MCF 10A (cell line): ENCODE measurements at regions not wholly inside any gene's neighbourhood (a gene's known extent, or its start where the extent isn't known, plus 50 kb on each side); places are given as distances from the start of the nearest gene placed in this dataset.

ENCODE experiments used
- BruUV-seq: library from RNA; stranded (reverse); fragments of 400-500 nt; replicated peaks from 2 replicates; lab custom pipeline; 2021; lab: Mats Ljungman, UMichigan
- CTCF ChIA-PET: fragments of 300-600 bp; sonication (Branson Sonifier 250); formaldehyde crosslinking; extraction: SDS; loops from one replicate; lab custom pipeline; 2021; ENCODE audit warnings: antibody characterized with exemption, inconsistent platforms; lab: Yijun Ruan, JAX
- POLR2A ChIA-PET: fragments of 300-600, 350-650 bp; sonication (Branson Sonifier 250); formaldehyde crosslinking; extraction: SDS; loops from one replicate; lab custom pipeline; 2020; ENCODE audit warnings: antibody characterized with exemption, inconsistent platforms; lab: Yijun Ruan, JAX
- DNase-seq: peaks from one replicate; pipeline ENCODE4 v3.0.0-alpha.2; 2018; ENCODE audit not compliant: unreplicated experiment
- H3K27ac Mint-ChIP-seq: one replicate; pipeline ENCODE4 v1.8.0; 2022; ENCODE audit warnings: mild to moderate bottlenecking, low read depth, mixed read lengths; ENCODE audit not compliant: unreplicated experiment
- H3K27me3 Mint-ChIP-seq: one replicate; pipeline ENCODE4 v1.8.0; 2022; ENCODE audit warnings: mixed read lengths; ENCODE audit not compliant: insufficient read depth, unreplicated experiment
- H3K36me3 Mint-ChIP-seq: one replicate; pipeline ENCODE4 v1.8.0; 2022; ENCODE audit warnings: mild to moderate bottlenecking, moderate library complexity, mixed read lengths; ENCODE audit not compliant: insufficient read depth, unreplicated experiment
- H3K4me1 Mint-ChIP-seq: one replicate; pipeline ENCODE4 v1.8.0; 2022; ENCODE audit warnings: mixed read lengths; ENCODE audit not compliant: insufficient read depth, unreplicated experiment
- H3K4me3 Mint-ChIP-seq: one replicate; pipeline ENCODE4 v1.8.0; 2022; ENCODE audit warnings: mild to moderate bottlenecking, moderate library complexity, mixed read lengths; ENCODE audit not compliant: unreplicated experiment
- H3K9me3 Mint-ChIP-seq: one replicate; pipeline ENCODE4 v1.8.0; 2022; ENCODE audit warnings: mixed read lengths; ENCODE audit not compliant: unreplicated experiment
- CTCF ChIP-seq: fragments of 200-600 bp; IDR thresholded peaks from one replicate; pipeline ENCODE4 v1.8.0; 2022; ENCODE audit warnings: antibody characterized with exemption, mild to moderate bottlenecking; ENCODE audit not compliant: unreplicated experiment
- intact Hi-C: fragments of 100-400 bp; cut with micrococcal nuclease; formaldehyde crosslinking; loops from 2 replicates; pipeline ENCODE4 v1.14.1; 2022

- intact Hi-C loops = no loop called here
- Mint-ChIP-seq H3K9me3 (no peaks in the 10 kb centered on the region), H3K36me3 (no peaks in the 10 kb centered on the region), H3K4me1 (no peaks in the 10 kb centered on the region), H3K27me3 (no peaks in the 10 kb centered on the region), H3K27ac (no peak overlapping the region), H3K4me3 (no peak overlapping the region)
- BruUV-seq = no TSS peak
- ChIA-PET CTCF (interaction anchor here (0.8 to 1.1 kb wide), 2 partner anchors 9 to 10 kb away, joined by 3 read pairs; no protein-coding TSS in a partner anchor), POLR2A (no interaction called here)
- DNase-seq = no peak
- TF ChIP-seq CTCF = no peak
Measured at GRCh38 chr1:175808573-175808972, 65.2 kb upstream of the TNR start.

- Mint-ChIP-seq H3K4me1 (no peaks in the 10 kb centered on the region), H3K27ac (no peak overlapping the region), H3K27me3 (no peaks in the 10 kb centered on the region), H3K9me3 (no peaks in the 10 kb centered on the region), H3K4me3 (no peak overlapping the region), H3K36me3 (no peaks in the 10 kb centered on the region)
- no peak for DNase-seq
- intact Hi-C loops = no loop called here
- POLR2A ChIA-PET = no interaction called here
- CTCF ChIA-PET = interaction anchor here (1.0 to 1.6 kb wide), 4 partner anchors 47 to 462 kb away, joined by 3 to 7 read pairs (median 4); no protein-coding TSS in a partner anchor
- no TSS peak for BruUV-seq
- no peak for TF ChIP-seq CTCF
Measured at GRCh38 chr1:175804561-175804960, 61.2 kb upstream of the TNR start.

GRCh38 chr1:175803413-175803812 is 60.0 kb upstream of the TNR start:
- no peaks in the 10 kb centered on the region for H3K9me3 Mint-ChIP-seq
- no peak overlapping the region for H3K4me3 Mint-ChIP-seq
- no TSS peak for BruUV-seq
- H3K27ac Mint-ChIP-seq = no peak overlapping the region
- CTCF ChIA-PET = interaction anchor here (1.3 to 1.6 kb wide), 3 partner anchors 20 to 59 kb away, joined by 3 to 7 read pairs (median 3); no protein-coding TSS in a partner anchor
- H3K27me3 Mint-ChIP-seq = no peaks in the 10 kb centered on the region
- POLR2A ChIA-PET = interaction anchor here (0.8 kb wide), 1 partner anchor 29 kb away, joined by 3 read pairs; no protein-coding TSS in a partner anchor
- no peak for TF ChIP-seq CTCF
- intact Hi-C loops = no loop called here
- no peak for DNase-seq
- H3K4me1 Mint-ChIP-seq = no peaks in the 10 kb centered on the region
- no peaks in the 10 kb centered on the region for H3K36me3 Mint-ChIP-seq

GRCh38 chr1:175802407-175803123 is 59.2 kb upstream of the TNR start:
- Mint-ChIP-seq H3K36me3 (no peaks in the 10 kb centered on the region), H3K4me3 (no peak overlapping the region), H3K4me1 (no peaks in the 10 kb centered on the region), H3K27me3 (peaks cover under 1% of the 10 kb centered on the region), H3K27ac (no peak overlapping the region), H3K9me3 (no peaks in the 10 kb centered on the region)
- DNase-seq = no peak
- no TSS peak for BruUV-seq
- POLR2A ChIA-PET = no interaction called here
- intact Hi-C loops = no loop called here
- no peak for TF ChIP-seq CTCF
- CTCF ChIA-PET = interaction anchor here (0.6 to 1.3 kb wide), 3 partner anchors 21 to 264 kb away, joined by 3 read pairs; no protein-coding TSS in a partner anchor
